ENCODE measurements at regions not wholly inside any gene's neighbourhood (a gene's known extent, or its start where the extent isn't known, plus 50 kb on each side); places are given as distances from the start of the nearest gene placed in this dataset.

DNA sequence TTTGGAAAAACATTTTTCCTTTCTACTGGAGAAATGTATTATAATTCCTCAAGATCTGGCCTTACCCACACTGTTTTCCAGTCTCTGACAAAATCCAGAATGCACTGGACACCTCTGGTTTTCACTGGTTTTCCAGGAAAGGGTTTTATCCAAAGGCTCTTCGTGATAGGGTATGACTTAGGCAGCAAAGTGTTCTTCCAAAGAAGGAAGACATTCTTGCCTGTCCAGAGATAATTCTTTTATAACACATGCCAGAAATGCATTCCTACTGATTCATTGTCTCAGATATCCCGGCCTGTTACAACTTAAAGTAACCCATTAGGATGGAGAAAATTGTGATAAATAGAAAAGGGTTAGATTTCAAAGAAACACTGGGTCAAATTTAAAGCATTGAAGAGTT is 2343.1 kb downstream of the PCDH7 start:
- POLR2A ChIA-PET (ENCODE audit: partially characterized antibody) = no interaction called here
- no peak overlapping the region for H3K4me2 ChIP-seq (ENCODE audit: insufficient read depth in 1 of 2, low read depth in 2 of 2, low read length in 2 of 2)

More for the DNA sequence above, 2343.1 kb downstream of the PCDH7 start:
- Histone ChIP-seq H3K9ac (replicated peaks in 1 of 4; ENCODE audit: extremely low read depth in 1 of 4, low read depth in 3 of 4, low read length in 3 of 4) (no peak overlapping the region), H2BK5ac (ENCODE audit: low read depth, low read length) (no peak overlapping the region), H2BK20ac (ENCODE audit: low read length) (no peak overlapping the region), H4K8ac (ENCODE audit: extremely low read depth, insufficient read depth, low read length) (no peak overlapping the region), H3K14ac (ENCODE audit: insufficient read length) (no peak overlapping the region), H3K23me2 (ENCODE audit: low read depth, low read length) (no peaks in the 10 kb centered on the region), H3K4me1 (replicated peaks in 1 of 4; ENCODE audit: control insufficient read depth in 3 of 4, insufficient read depth in 4 of 4, low read length in 3 of 4) (no peaks in the 10 kb centered on the region), H3K18ac (ENCODE audit: extremely low read depth, low read length) (no peak overlapping the region), H3K27me3 (replicated peaks in 1 of 4; ENCODE audit: control insufficient read depth in 3 of 4, extremely low read depth in 1 of 4, insufficient read depth in 3 of 4, low read length in 3 of 4) (no peaks in the 10 kb centered on the region), H4K5ac (ENCODE audit: insufficient read length, low read depth, low read length) (no peak overlapping the region), H2BK120ac (replicated peaks; ENCODE audit: low read depth, low read length) (no peak overlapping the region), H2AK5ac (ENCODE audit: low read depth, low read length) (no peak overlapping the region), H3K27ac (ENCODE audit: low read depth, low read length) (no peak overlapping the region), H2BK15ac (ENCODE audit: low read length) (no peak overlapping the region), H3K79me1 (ENCODE audit: low read depth, low read length) (no peaks in the 10 kb centered on the region), H3K79me2 (ENCODE audit: control insufficient read depth in 1 of 2, insufficient read depth in 2 of 2, low read length in 2 of 2) (no peaks in the 10 kb centered on the region), H3K4ac (replicated peaks; ENCODE audit: insufficient read length, low read depth, low read length) (no peak overlapping the region), H3K9me3 (ENCODE audit: insufficient read depth in 2 of 2, low read depth in 1 of 2, low read length in 1 of 2) (no peaks in the 10 kb centered on the region), H3K36me3 (ENCODE audit: control insufficient read depth in 2 of 4, insufficient read depth in 4 of 4, low read length in 3 of 4) (no peaks in the 10 kb centered on the region), H4K91ac (replicated peaks; ENCODE audit: insufficient read length, low read length) (no peak overlapping the region), H3K4me3 (ENCODE audit: extremely low read depth in 1 of 4, insufficient read depth in 2 of 4, low read depth in 3 of 4, low read length in 4 of 4) (no peak overlapping the region), H4K20me1 (replicated peaks in 1 of 2; ENCODE audit: control insufficient read depth in 1 of 2, insufficient read depth in 2 of 2, low read length in 2 of 2) (no peaks in the 10 kb centered on the region), H3K23ac (ENCODE audit: insufficient read length) (no peak overlapping the region), H2AFZ (ENCODE audit: low read length) (no peak overlapping the region), H2BK12ac (ENCODE audit: low read depth, low read length) (no peak overlapping the region), H3K56ac (replicated peaks; ENCODE audit: insufficient read length, low read depth, low read length) (no peak overlapping the region)
- no peak for DNase-seq (ENCODE audit: low read depth in 1 of 2, low spot score in 2 of 2)
- CTCF ChIA-PET (ENCODE audit: partially characterized antibody) = interaction anchor here (0.5 to 3.5 kb wide), 2 partner anchors 27 to 1952 kb away, joined by 4 to 15 read pairs; no protein-coding TSS in a partner anchor
- no peak for FAIRE-seq
- 88% methylated on average over 2 of the region's 2 CpGs; no CpG with 5 or more reads in 1 of the 2 experiments for WGBS, 2 experiments (ENCODE audit: extremely low coverage in 1 of 2, insufficient coverage in 1 of 2, insufficient read length in 1 of 2, insufficient replicate concordance in 2 of 2, low coverage in 1 of 2, low lambda C conversion rate in 2 of 2, missing lambda C conversion rate in 1 of 2)
- TF ChIP-seq RXRA (IDR thresholded peaks at IDR 0.05; ENCODE audit: insufficient read depth, low read depth, low read length) (no peak), EGR1 (IDR thresholded peaks at IDR 0.05; ENCODE audit: borderline replicate concordance, low read depth, low read length) (no peak), HDAC2 (IDR thresholded peaks at IDR 0.05; ENCODE audit: borderline replicate concordance in 1 of 2, low read depth in 2 of 2, low read length in 2 of 2) (no peak), ASH2L (IDR thresholded peaks at IDR 0.05; ENCODE audit: low read length) (no peak), TEAD4 (IDR thresholded peaks at IDR 0.05; ENCODE audit: low read depth, low read length) (no peak), KDM4A (IDR thresholded peaks at IDR 0.05; ENCODE audit: low read depth, low read length, severe bottlenecking) (no peak), JUND (IDR thresholded peaks at IDR 0.05; ENCODE audit: low read length) (no peak)
- TF ChIP-seq, protein P1, sequence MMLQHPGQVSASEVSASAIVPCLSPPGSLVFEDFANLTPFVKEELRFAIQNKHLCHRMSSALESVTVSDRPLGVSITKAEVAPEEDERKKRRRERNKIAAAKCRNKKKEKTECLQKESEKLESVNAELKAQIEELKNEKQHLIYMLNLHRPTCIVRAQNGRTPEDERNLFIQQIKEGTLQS (IDR thresholded peaks at IDR 0.05; ENCODE audit: insufficient read depth, low read depth, low read length) = no peak
